ENCODE measurements at regions not wholly inside any gene's neighbourhood (a gene's known extent, or its start where the extent isn't known, plus 50 kb on each side); places are given as distances from the start of the nearest gene placed in this dataset.
"Not testable (repeated sequence)": the region's sequence is repeated elsewhere in the genome, so short reads cannot be mapped to it uniquely, and the experiment has no call there.

GRCh38 chr15:79635897-79636561 lies 203.9 kb downstream of the MINAR1 start:
- ATAC-seq, result no peak
- in situ Hi-C loops (cut with MboI; ENCODE audit: low sequenced_read_pairs in 4 of 4), result no loop called here
- TF ChIP-seq POLR2A (IDR thresholded peaks at IDR 0.05) (no peak), CTCF (IDR thresholded peaks at IDR 0.05 in 4 of 5, conservative IDR thresholded peaks at IDR 0.05 in 1 of 5) (no peak)

DNA sequence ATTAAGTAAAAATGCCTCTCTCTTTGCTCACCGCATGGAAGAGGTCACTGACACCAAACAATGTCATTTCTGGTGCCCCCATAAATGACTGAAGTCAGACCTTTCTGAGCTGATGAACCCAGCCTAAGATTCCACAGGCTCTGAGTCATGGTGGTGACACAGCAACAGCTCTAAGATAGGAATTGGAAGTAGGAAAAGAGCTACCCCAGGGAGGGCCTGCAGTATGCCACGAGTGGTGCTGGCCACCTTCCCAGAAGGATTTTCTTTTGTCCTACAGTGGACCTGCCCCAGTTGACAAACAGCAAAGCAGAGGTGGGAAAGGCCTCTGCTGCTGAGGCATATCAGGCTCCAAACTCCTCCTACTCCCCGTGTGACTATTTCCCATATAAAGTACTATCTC lies 208.1 kb downstream of the MINAR1 start:
- no peak for TF ChIP-seq POLR2A (IDR thresholded peaks at IDR 0.05)
- TF ChIP-seq CTCF (IDR thresholded peaks at IDR 0.05 in 4 of 5, conservative IDR thresholded peaks at IDR 0.05 in 1 of 5), result no peak
- Histone ChIP-seq H3K36me3 (no peaks in the 10 kb centered on the region), H3K27ac (no peak overlapping the region), H3K27me3 (no peaks in the 10 kb centered on the region), H3K4me3 (no peak overlapping the region), H3K4me1 (no peaks in the 10 kb centered on the region), H3K9me3 (no peaks in the 10 kb centered on the region)
- intact Hi-C loops (cut with DNase I; ENCODE audit: low total_unique reads), result no loop called here
- DNase-seq (no peak), ATAC-seq (no peak)
- in situ Hi-C loops (cut with MboI; ENCODE audit: low sequenced_read_pairs in 4 of 4), result no loop called here

More at GRCh38 chr15:79635897-79636561, 203.9 kb downstream of the MINAR1 start:
- Histone ChIP-seq H3K27me3 (no peaks in the 10 kb centered on the region), H3K9me3 (no peaks in the 10 kb centered on the region), H3K36me3 (no peaks in the 10 kb centered on the region), H3K27ac (no peak overlapping the region), H3K4me1 (no peaks in the 10 kb centered on the region), H3K4me3 (no peak overlapping the region)
- intact Hi-C loops (cut with DNase I; ENCODE audit: low total_unique reads), result no loop called here
- DNase-seq, result no peak

DNA sequence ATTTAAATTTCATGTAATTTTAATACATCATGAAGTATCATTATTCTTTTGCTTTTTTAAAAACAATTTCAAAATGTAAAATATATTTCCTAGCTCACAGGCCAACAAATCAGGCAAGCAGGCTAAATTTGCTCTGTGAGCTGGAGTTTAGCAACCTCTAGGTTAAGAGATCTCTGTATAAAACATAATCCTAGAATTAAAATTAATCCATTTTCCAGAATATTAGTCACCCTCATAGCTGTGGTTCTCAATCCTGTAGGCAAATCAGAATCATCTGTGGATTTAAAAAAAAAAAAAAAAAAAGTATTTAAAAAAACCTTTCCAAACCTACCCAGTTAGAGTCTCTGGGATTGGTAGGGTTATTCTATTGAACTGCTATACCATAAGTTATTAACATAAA lies 209.7 kb downstream of the MINAR1 start:
- H3K27me3 ChIP-seq, result no peaks in the 10 kb centered on the region
- in situ Hi-C loops (cut with MboI; ENCODE audit: low sequenced_read_pairs in 4 of 4), result no loop called here
- H3K4me3 ChIP-seq, result no peak overlapping the region
- DNase-seq (no peak), ATAC-seq (no peak)
- no peaks in the 10 kb centered on the region for H3K36me3 ChIP-seq
- H3K9me3 ChIP-seq, result no peaks in the 10 kb centered on the region
- intact Hi-C loops (cut with DNase I; ENCODE audit: low total_unique reads), result no loop called here
- H3K4me1 ChIP-seq, result no peaks in the 10 kb centered on the region
- TF ChIP-seq CTCF (IDR thresholded peaks at IDR 0.05 in 4 of 5, conservative IDR thresholded peaks at IDR 0.05 in 1 of 5) (no peak), POLR2A (IDR thresholded peaks at IDR 0.05) (no peak)
- no peak overlapping the region for H3K27ac ChIP-seq

DNA sequence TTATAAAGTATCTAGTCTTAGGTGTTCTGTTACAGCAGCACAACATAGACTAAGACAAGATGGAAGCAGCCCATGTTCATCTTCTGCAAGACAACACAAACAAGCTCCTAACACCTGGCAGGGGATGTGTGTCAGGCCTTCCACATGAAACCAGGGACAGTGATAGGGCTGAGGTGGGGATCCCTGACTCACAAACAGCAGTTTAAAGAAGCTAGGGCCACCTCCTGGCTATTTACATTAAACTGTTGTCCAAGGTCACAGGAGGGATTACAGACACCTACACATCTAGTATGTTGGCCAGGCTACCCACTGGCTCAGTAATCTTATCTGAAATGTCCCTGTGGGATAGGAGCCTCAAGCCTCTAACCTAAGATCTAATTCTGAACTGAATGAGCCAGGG lies 211.3 kb downstream of the MINAR1 start:
- in situ Hi-C loops (cut with MboI; ENCODE audit: low sequenced_read_pairs in 4 of 4) (no loop called here), intact Hi-C loops (cut with DNase I; ENCODE audit: low total_unique reads) (no loop called here)
- no peak for TF ChIP-seq POLR2A (IDR thresholded peaks at IDR 0.05)
- no peak for TF ChIP-seq CTCF (IDR thresholded peaks at IDR 0.05 in 4 of 5, conservative IDR thresholded peaks at IDR 0.05 in 1 of 5)
- no peaks in the 10 kb centered on the region for H3K36me3 ChIP-seq
- no peaks in the 10 kb centered on the region for H3K9me3 ChIP-seq
- no peaks in the 10 kb centered on the region for H3K4me1 ChIP-seq
- H3K27me3 ChIP-seq, result no peaks in the 10 kb centered on the region
- no peak overlapping the region for H3K27ac ChIP-seq
- DNase-seq, result no peak
- ATAC-seq, result no peak
- H3K4me3 ChIP-seq, result no peak overlapping the region

DNA sequence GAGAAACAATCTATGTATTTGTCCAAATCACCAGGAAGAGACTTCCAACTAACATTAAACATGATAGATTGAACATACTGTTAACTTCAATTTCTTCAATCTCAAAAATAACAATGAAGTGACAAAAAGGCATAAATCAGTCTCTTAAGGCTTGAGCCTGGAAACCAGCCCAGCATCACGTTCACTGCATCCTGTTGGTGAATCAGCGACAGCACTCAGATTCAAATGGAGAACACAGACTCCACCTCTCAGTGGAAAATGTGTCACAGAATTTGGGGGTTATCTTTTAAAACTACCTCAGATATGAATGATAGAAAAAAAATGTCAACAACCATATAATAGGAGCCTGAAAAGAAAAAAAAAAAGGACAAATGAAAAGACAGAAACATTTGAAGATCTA lies 212.0 kb downstream of the MINAR1 start:
- H3K4me3 ChIP-seq, result no peak overlapping the region
- TF ChIP-seq CTCF (IDR thresholded peaks at IDR 0.05 in 4 of 5, conservative IDR thresholded peaks at IDR 0.05 in 1 of 5), result no peak
- no peak for TF ChIP-seq POLR2A (IDR thresholded peaks at IDR 0.05)
- ATAC-seq, result no peak
- intact Hi-C loops (cut with DNase I; ENCODE audit: low total_unique reads) (no loop called here), in situ Hi-C loops (cut with MboI; ENCODE audit: low sequenced_read_pairs in 4 of 4) (no loop called here)
- H3K9me3 ChIP-seq, result no peaks in the 10 kb centered on the region
- no peaks in the 10 kb centered on the region for H3K27me3 ChIP-seq
- H3K36me3 ChIP-seq, result no peaks in the 10 kb centered on the region
- no peak for DNase-seq
- no peaks in the 10 kb centered on the region for H3K4me1 ChIP-seq
- no peak overlapping the region for H3K27ac ChIP-seq

DNA sequence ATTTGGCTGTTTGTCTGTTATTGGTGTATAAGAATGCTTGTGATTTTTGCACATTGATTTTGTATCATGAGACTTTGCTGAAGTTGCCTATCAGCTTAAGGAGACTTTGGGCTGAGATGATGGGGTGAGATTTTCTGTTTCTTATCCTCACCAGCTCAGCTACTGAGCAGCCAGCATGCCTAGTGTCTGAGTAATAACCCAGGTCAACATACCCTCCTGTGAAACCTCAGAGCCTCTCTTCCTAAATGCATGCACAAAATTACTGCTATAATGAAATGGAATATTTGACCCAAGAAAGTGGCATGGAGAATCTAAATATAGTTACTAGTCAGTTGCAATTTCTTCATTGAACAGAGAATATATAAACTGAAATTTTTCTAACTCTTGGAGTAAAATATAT lies 220.8 kb downstream of the MINAR1 start:
- intact Hi-C loops (cut with DNase I; ENCODE audit: low total_unique reads); H3K4me3 ChIP-seq; in situ Hi-C loops (cut with MboI; ENCODE audit: low sequenced_read_pairs in 4 of 4); H3K9me3 ChIP-seq; H3K36me3 ChIP-seq; ATAC-seq; DNase-seq; H3K27ac ChIP-seq; H3K27me3 ChIP-seq; H3K4me1 ChIP-seq: not testable (repeated sequence)
